ENCODE measurements at regions not wholly inside any gene's neighbourhood (a gene's known extent, or its start where the extent isn't known, plus 50 kb on each side); places are given as distances from the start of the nearest gene placed in this dataset.

GRCh38 chr20:25140968-25141367, 54.5 kb upstream of the ENTPD6 start:
- Histone ChIP-seq H3K27me3 (no peaks in the 10 kb centered on the region), H3K4me1 (no peaks in the 10 kb centered on the region), H3K27ac (no peak overlapping the region), H3K4me3 (no peak overlapping the region), H3K9me3 (no peaks in the 10 kb centered on the region), H3K36me3 (no peaks in the 10 kb centered on the region)
- intact Hi-C loops (cut with DNase I), result no loop called here
- DNase-seq (no peak), FAIRE-seq (no peak), ATAC-seq (no peak)
- WGBS, 2 donors, result 91 to 96% methylated on average over 5 of the region's 5 CpGs
- TF ChIP-seq, protein P1, sequence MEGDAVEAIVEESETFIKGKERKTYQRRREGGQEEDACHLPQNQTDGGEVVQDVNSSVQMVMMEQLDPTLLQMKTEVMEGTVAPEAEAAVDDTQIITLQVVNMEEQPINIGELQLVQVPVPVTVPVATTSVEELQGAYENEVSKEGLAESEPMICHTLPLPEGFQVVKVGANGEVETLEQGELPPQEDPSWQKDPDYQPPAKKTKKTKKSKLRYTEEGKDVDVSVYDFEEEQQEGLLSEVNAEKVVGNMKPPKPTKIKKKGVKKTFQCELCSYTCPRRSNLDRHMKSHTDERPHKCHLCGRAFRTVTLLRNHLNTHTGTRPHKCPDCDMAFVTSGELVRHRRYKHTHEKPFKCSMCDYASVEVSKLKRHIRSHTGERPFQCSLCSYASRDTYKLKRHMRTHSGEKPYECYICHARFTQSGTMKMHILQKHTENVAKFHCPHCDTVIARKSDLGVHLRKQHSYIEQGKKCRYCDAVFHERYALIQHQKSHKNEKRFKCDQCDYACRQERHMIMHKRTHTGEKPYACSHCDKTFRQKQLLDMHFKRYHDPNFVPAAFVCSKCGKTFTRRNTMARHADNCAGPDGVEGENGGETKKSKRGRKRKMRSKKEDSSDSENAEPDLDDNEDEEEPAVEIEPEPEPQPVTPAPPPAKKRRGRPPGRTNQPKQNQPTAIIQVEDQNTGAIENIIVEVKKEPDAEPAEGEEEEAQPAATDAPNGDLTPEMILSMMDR (IDR thresholded peaks at IDR 0.05), result no peak

DNA sequence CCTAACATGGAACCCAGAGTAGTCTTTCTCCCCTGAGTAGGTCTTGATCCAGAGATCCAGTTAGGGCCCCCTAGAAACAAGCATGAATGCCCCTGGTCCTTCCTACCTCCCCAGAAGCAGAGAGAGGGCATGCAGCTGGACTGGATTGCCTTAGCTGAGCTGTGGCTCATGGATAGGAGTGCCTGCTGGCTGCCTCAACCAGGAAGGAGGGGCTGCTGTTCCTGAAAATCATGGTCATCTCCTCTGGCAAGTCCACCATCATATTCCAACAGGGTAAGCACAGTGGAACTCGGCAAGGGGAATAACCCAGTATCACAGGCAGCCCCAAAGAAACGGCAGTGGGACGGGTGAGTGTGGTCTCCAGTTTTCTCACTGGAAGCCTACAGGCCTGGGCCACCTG, 53.1 kb upstream of the ENTPD6 start:
- Histone ChIP-seq H3K27me3 (no peaks in the 10 kb centered on the region), H3K9me3 (no peaks in the 10 kb centered on the region), H3K4me1 (no peaks in the 10 kb centered on the region), H3K27ac (no peak overlapping the region), H3K4me3 (no peak overlapping the region), H3K36me3 (no peaks in the 10 kb centered on the region)
- intact Hi-C loops (cut with DNase I), result no loop called here
- FAIRE-seq (no peak), ATAC-seq (no peak), DNase-seq (no peak)
- TF ChIP-seq, protein P1 (IDR thresholded peaks at IDR 0.05), result no peak
- 92 to 97% methylated on average over 3 of the region's 3 CpGs for WGBS, 2 donors

- intact Hi-C loops (cut with DNase I), result no loop called here
- WGBS, 2 donors, result 64 to 69% methylated on average over 7 of the region's 7 CpGs
- TF ChIP-seq, protein P1 (IDR thresholded peaks at IDR 0.05), result no peak
- Histone ChIP-seq H3K27ac (no peak overlapping the region), H3K4me1 (no peaks in the 10 kb centered on the region), H3K4me3 (no peak overlapping the region), H3K27me3 (no peaks in the 10 kb centered on the region), H3K36me3 (no peaks in the 10 kb centered on the region), H3K9me3 (no peaks in the 10 kb centered on the region)
- no peak for DNase-seq
- no peak for ATAC-seq
- no peak for FAIRE-seq
Observed at GRCh38 chr20:25145131-25145530, 50.4 kb upstream of the ENTPD6 start.
